NT2/D1 (cell line): ENCODE measurements at regions not wholly inside any gene's neighbourhood (a gene's known extent, or its start where the extent isn't known, plus 50 kb on each side); places are given as distances from the start of the nearest gene placed in this dataset.

Experiments used
- DNase-seq: peaks from one replicate; pipeline ENCODE4 v3.0.0-alpha.2; 2011; ENCODE audit warnings: low read depth, low spot score
- H3K27me3 ChIP-seq: 2 replicates; pipeline ENCODE4 v1.6.0; 2011; ENCODE audit warnings: mild to moderate bottlenecking; ENCODE audit not compliant: insufficient read length, insufficient read depth
- H3K36me3 ChIP-seq: 2 replicates; pipeline ENCODE4 v1.6.1; 2011; ENCODE audit warnings: mild to moderate bottlenecking, low read length, mixed read lengths; ENCODE audit not compliant: insufficient read depth, insufficient read length
- H3K4me1 ChIP-seq: 2 replicates; pipeline ENCODE4 v1.5.1; 2011; ENCODE audit not compliant: insufficient read depth, insufficient read length
- H3K4me3 ChIP-seq: 2 replicates; pipeline ENCODE4 v1.5.1; 2011; ENCODE audit warnings: low read depth; ENCODE audit not compliant: insufficient read length
- H3K9ac ChIP-seq: 2 replicates; pipeline ENCODE4 v1.6.0; 2011; ENCODE audit warnings: low read depth; ENCODE audit not compliant: insufficient read length
- H3K9me3 ChIP-seq: 2 replicates; pipeline ENCODE4 v1.5.1; 2011; ENCODE audit warnings: mild to moderate bottlenecking, low read length; ENCODE audit not compliant: insufficient read depth
- SUZ12 ChIP-seq: IDR thresholded peaks from 2 replicates; pipeline ENCODE4 v1.6.1; 2011; ENCODE audit not compliant: insufficient read length, insufficient read depth; ENCODE audit errors: extremely low read depth
- YY1 ChIP-seq: IDR thresholded peaks from 2 replicates; pipeline ENCODE4 v1.6.1; 2011; ENCODE audit not compliant: insufficient read length, insufficient read depth
- ZNF274 ChIP-seq: IDR thresholded peaks from 2 replicates; pipeline ENCODE4 v1.6.1; 2011; ENCODE audit warnings: mild to moderate bottlenecking, low read depth, low read length

DNA sequence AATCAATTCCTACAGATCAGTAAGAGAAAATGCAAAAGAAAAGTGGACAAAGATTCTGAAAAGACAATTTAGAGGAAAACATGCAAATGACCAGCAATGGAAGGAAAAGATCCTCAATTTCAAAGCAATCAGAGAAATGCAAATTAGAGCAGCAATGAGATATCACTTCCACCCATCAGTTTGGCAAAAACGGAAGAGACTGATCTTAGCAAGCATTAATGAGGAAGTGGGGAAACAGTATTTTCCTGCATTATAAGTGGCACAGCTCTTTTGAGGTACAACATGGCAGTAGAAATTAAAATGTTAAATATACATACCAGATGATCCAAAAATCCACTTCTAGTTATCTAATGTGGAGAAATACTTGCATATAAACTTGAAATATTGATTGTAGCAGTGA is 69.1 kb upstream of the SLC7A1 start:
- H3K9ac ChIP-seq = no peak overlapping the region
- TF ChIP-seq SUZ12 (no peak), ZNF274 (no peak), YY1 (no peak)
- H3K36me3 ChIP-seq = no peaks in the 10 kb centered on the region
- no peaks in the 10 kb centered on the region for H3K27me3 ChIP-seq
- 0 out of 2 replicates have a peak, but pooled peaks cover 7% of the 10 kb centered on the region for H3K9me3 ChIP-seq
- no peak for DNase-seq
- no peaks in the 10 kb centered on the region for H3K4me1 ChIP-seq
- H3K4me3 ChIP-seq = no peak overlapping the region

DNA sequence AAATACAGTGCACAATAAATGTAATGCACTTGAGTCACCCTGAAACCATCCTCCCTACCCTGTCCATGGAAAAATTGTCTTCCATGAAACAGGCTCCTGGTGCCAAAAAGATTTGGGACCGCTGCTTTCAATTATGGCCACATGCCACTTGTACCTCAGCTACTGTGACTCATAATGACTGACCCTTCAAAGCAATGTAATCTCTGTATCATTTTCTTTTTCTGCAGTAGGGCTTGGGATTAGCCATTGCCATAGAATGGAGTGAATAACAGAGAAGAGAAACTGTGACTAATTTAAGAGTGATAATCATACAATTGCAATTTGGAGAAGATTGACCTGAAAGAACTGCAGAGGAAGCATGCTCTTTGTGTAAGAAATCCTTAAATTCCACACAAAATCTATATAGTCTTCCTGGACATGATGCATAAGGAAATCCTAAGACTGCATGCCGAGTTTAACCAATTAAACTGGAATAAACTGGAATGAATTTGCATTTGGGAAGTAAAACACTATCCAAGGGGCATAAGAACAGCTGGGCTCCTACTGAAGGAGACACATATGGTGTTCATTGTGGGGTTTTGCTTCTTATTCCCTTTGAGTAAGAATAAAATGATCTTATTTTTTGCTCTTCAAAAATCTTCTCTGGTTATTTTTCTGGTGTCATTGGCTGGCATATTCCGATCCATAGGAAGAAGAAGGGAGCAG is 59.5 kb upstream of the SLC7A1 start:
- no peak overlapping the region for H3K4me3 ChIP-seq
- TF ChIP-seq SUZ12 = no peak
- H3K9me3 ChIP-seq = peaks cover 14% of the 10 kb centered on the region; the same call in 1 of the 2 replicates
- no peaks in the 10 kb centered on the region for H3K36me3 ChIP-seq
- H3K27me3 ChIP-seq = no peaks in the 10 kb centered on the region
- DNase-seq = no peak
- no peak overlapping the region for H3K9ac ChIP-seq
- H3K4me1 ChIP-seq = no peaks in the 10 kb centered on the region

DNA sequence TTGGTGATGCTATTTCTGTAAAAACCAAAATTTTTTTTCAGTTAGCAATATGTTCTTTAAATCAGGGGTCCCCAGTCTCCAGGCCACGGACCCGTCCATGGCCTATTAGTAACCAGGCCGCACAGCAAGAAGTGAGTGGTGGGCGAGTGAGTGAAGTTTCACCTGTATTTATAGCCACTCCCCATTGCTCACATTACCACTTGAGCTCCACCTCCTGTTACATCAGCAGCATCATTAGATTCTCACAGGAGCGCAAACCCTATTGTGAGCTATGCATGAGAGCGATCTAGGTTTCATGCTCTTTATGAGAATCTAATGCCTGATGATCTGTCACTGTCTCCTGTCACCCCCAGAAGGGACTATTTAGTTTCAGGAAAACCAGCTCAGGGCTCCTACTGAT is 58.9 kb upstream of the SLC7A1 start:
- TF ChIP-seq ZNF274 (no peak), SUZ12 (no peak), YY1 (no peak)
- Histone ChIP-seq H3K9me3 (peaks cover 8% of the 10 kb centered on the region; the same call in 1 of the 2 replicates), H3K4me1 (no peaks in the 10 kb centered on the region), H3K4me3 (no peak overlapping the region), H3K9ac (no peak overlapping the region), H3K36me3 (no peaks in the 10 kb centered on the region), H3K27me3 (no peaks in the 10 kb centered on the region)
- no peak for DNase-seq

DNA sequence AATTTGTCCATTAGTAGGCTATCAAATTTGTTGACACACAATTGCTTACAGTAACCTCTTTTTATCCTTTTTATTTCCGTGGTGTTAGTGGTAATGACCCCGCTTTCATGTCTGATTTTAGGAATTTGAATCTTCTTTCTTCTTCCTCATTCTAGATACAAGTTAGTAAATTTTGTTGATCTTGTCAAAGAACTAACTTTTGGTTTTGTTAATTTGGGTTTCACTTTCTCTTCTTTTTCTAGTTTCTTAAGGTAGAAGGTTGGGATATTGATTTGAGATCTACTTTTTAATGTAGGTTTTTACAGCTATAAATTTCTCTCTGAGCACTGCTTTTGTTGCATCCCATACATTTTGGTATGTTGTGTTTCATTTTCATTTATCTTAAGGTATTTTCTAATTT is 53.3 kb upstream of the SLC7A1 start:
- no peak overlapping the region for H3K4me3 ChIP-seq
- no peak for DNase-seq
- H3K9ac ChIP-seq = no peak overlapping the region
- no peaks in the 10 kb centered on the region for H3K9me3 ChIP-seq
- H3K36me3 ChIP-seq = no peaks in the 10 kb centered on the region
- H3K27me3 ChIP-seq = no peaks in the 10 kb centered on the region
- no peak for TF ChIP-seq SUZ12
- TF ChIP-seq YY1 = no peak
- no peak for TF ChIP-seq ZNF274
- H3K4me1 ChIP-seq = no peaks in the 10 kb centered on the region
